ENCODE measurements at regions not wholly inside any gene's neighbourhood (a gene's known extent, or its start where the extent isn't known, plus 50 kb on each side); places are given as distances from the start of the nearest gene placed in this dataset.

GRCh38 chr5:57989378-57989777, 470.5 kb downstream of the PLK2 start:
- H3K27ac ChIP-seq (ENCODE audit: low read depth, low read length, poor library complexity, severe bottlenecking): no peak overlapping the region
- no peaks in the 10 kb centered on the region for H3K9me3 ChIP-seq (ENCODE audit: low read length)
- H3K4me1 ChIP-seq (ENCODE audit: insufficient read depth, low read length, severe bottlenecking): no peaks in the 10 kb centered on the region
- no peaks in the 10 kb centered on the region for H3K27me3 ChIP-seq (ENCODE audit: insufficient read depth, low read length)
- H3K4me3 ChIP-seq (ENCODE audit: low read depth, low read length, poor library complexity, severe bottlenecking): no peak overlapping the region
- no peaks in the 10 kb centered on the region for H3K79me2 ChIP-seq (ENCODE audit: insufficient read depth, low read length)
- no peak overlapping the region for H3K9ac ChIP-seq (ENCODE audit: low read length)
- no peaks in the 10 kb centered on the region for H3K9me2 ChIP-seq (ENCODE audit: low read depth, low read length)
- no peaks in the 10 kb centered on the region for H4K20me1 ChIP-seq (ENCODE audit: insufficient read depth, low read length)
- TF ChIP-seq EZH2 (IDR thresholded peaks at IDR 0.05; ENCODE audit: borderline replicate concordance, low read length) (no peak), CTCF (IDR thresholded peaks at IDR 0.05; ENCODE audit: low read length) (no peak)
- H3F3A ChIP-seq (ENCODE audit: insufficient read depth, low read length): no peaks in the 10 kb centered on the region
- no peak overlapping the region for H2AFZ ChIP-seq (ENCODE audit: low read length)
- no peaks in the 10 kb centered on the region for H3K36me3 ChIP-seq (ENCODE audit: insufficient read depth, low read length)
- no peak overlapping the region for H3K4me2 ChIP-seq (ENCODE audit: low read length)

DNA sequence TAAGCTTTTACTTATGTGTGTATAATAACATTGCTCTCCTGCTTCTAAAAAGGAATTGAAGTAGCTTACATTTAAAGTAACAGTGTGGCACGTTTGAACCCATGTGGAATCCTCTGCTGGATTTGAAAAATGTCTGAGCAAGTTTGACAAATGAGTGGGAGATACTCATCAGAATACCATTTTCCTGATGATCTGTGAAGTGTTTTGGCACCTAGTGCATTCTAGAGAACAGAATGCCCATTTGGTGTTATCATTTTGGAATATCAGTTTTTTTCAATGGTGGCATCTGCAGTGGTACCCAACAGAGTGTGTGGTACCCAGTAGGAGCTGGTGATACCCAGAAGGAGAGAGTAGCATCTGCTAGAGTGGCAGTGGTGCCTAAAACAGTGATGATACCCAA, 471.1 kb downstream of the PLK2 start:
- H3K4me2 ChIP-seq (ENCODE audit: low read length): no peak overlapping the region
- TF ChIP-seq EZH2 (IDR thresholded peaks at IDR 0.05; ENCODE audit: borderline replicate concordance, low read length) (no peak), CTCF (IDR thresholded peaks at IDR 0.05; ENCODE audit: low read length) (no peak)
- H3K27ac ChIP-seq (ENCODE audit: low read depth, low read length, poor library complexity, severe bottlenecking): no peak overlapping the region

GRCh38 chr5:57987552-57987951, 472.3 kb downstream of the PLK2 start:
- H3K9me2 ChIP-seq (ENCODE audit: low read depth, low read length): no peaks in the 10 kb centered on the region
- no peak overlapping the region for H3K4me3 ChIP-seq (ENCODE audit: low read depth, low read length, poor library complexity, severe bottlenecking)
- H3K9me3 ChIP-seq (ENCODE audit: low read length): no peaks in the 10 kb centered on the region
- no peak overlapping the region for H2AFZ ChIP-seq (ENCODE audit: low read length)
- H4K20me1 ChIP-seq (ENCODE audit: insufficient read depth, low read length): no peaks in the 10 kb centered on the region
- H3F3A ChIP-seq (ENCODE audit: insufficient read depth, low read length): no peaks in the 10 kb centered on the region
- H3K4me1 ChIP-seq (ENCODE audit: insufficient read depth, low read length, severe bottlenecking): no peaks in the 10 kb centered on the region
- TF ChIP-seq CTCF (IDR thresholded peaks at IDR 0.05; ENCODE audit: low read length) (no peak), EZH2 (IDR thresholded peaks at IDR 0.05; ENCODE audit: borderline replicate concordance, low read length) (no peak)
- H3K79me2 ChIP-seq (ENCODE audit: insufficient read depth, low read length): no peaks in the 10 kb centered on the region
- H3K27me3 ChIP-seq (ENCODE audit: insufficient read depth, low read length): no peaks in the 10 kb centered on the region
- no peak overlapping the region for H3K9ac ChIP-seq (ENCODE audit: low read length)
- no peak overlapping the region for H3K27ac ChIP-seq (ENCODE audit: low read depth, low read length, poor library complexity, severe bottlenecking)
- H3K36me3 ChIP-seq (ENCODE audit: insufficient read depth, low read length): no peaks in the 10 kb centered on the region
- H3K4me2 ChIP-seq (ENCODE audit: low read length): no peak overlapping the region

More for the DNA sequence above, 471.1 kb downstream of the PLK2 start:
- no peaks in the 10 kb centered on the region for H3K9me2 ChIP-seq (ENCODE audit: low read depth, low read length)
- no peaks in the 10 kb centered on the region for H3K36me3 ChIP-seq (ENCODE audit: insufficient read depth, low read length)
- no peak overlapping the region for H2AFZ ChIP-seq (ENCODE audit: low read length)
- H3K4me1 ChIP-seq (ENCODE audit: insufficient read depth, low read length, severe bottlenecking): no peaks in the 10 kb centered on the region
- H3K79me2 ChIP-seq (ENCODE audit: insufficient read depth, low read length): no peaks in the 10 kb centered on the region
- H4K20me1 ChIP-seq (ENCODE audit: insufficient read depth, low read length): no peaks in the 10 kb centered on the region
- H3F3A ChIP-seq (ENCODE audit: insufficient read depth, low read length): no peaks in the 10 kb centered on the region
- H3K27me3 ChIP-seq (ENCODE audit: insufficient read depth, low read length): no peaks in the 10 kb centered on the region
- no peak overlapping the region for H3K4me3 ChIP-seq (ENCODE audit: low read depth, low read length, poor library complexity, severe bottlenecking)
- no peaks in the 10 kb centered on the region for H3K9me3 ChIP-seq (ENCODE audit: low read length)
- H3K9ac ChIP-seq (ENCODE audit: low read length): no peak overlapping the region
